ENCODE measurements at regions not wholly inside any gene's neighbourhood (a gene's known extent, or its start where the extent isn't known, plus 50 kb on each side); places are given as distances from the start of the nearest gene placed in this dataset.

DNA sequence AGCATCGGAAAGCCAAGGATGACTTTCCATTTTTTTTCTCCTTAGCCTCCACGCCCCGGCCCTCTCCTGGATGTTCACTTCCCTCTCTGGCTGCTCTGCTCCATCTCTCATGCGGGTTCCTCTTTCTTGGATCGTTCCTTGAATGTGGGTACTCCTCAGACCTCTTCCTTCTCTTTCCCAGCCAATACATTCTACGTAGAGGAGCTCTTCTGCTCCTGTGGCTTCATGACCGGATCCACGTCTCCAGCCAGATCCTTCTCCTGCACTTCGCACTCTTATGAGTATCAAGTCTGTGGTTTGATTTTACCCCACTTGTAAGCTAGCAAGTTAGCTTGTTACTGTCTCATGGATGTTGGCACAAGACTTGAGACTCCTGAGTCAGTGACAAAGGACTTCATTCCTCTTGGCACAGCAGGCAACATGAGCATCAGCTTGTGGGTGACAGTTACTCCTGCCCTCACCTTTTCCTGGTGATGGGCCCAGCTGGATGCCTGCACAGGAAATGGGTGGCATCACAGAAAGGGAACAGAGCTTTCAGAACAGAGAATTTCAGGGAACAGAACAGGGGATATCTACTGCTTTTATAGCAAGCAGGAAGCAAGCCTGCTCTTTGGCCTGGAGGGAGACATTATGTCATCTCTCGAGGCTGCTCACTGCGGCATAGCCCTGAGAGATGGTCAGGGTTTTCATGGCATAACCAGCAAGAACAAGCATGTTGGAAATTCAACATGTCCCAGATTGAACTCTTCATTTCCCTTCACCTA is 100.1 kb upstream of the KIF26B start:
- H3K27me3 Mint-ChIP-seq (ENCODE audit: low read depth) = no peaks in the 10 kb centered on the region
- no peaks in the 10 kb centered on the region for H3K4me1 Mint-ChIP-seq
- no peak overlapping the region for H3K4me3 Mint-ChIP-seq
- no peaks in the 10 kb centered on the region for H3K9me3 Mint-ChIP-seq
- H3K36me3 Mint-ChIP-seq (ENCODE audit: low read depth) = peaks cover 28% of the 10 kb centered on the region
- TF ChIP-seq, protein P1, sequence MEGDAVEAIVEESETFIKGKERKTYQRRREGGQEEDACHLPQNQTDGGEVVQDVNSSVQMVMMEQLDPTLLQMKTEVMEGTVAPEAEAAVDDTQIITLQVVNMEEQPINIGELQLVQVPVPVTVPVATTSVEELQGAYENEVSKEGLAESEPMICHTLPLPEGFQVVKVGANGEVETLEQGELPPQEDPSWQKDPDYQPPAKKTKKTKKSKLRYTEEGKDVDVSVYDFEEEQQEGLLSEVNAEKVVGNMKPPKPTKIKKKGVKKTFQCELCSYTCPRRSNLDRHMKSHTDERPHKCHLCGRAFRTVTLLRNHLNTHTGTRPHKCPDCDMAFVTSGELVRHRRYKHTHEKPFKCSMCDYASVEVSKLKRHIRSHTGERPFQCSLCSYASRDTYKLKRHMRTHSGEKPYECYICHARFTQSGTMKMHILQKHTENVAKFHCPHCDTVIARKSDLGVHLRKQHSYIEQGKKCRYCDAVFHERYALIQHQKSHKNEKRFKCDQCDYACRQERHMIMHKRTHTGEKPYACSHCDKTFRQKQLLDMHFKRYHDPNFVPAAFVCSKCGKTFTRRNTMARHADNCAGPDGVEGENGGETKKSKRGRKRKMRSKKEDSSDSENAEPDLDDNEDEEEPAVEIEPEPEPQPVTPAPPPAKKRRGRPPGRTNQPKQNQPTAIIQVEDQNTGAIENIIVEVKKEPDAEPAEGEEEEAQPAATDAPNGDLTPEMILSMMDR (IDR thresholded peaks at IDR 0.05; ENCODE audit: unreplicated experiment in 3 of 3) = no peak
- H3K27ac Mint-ChIP-seq = no peak overlapping the region

DNA sequence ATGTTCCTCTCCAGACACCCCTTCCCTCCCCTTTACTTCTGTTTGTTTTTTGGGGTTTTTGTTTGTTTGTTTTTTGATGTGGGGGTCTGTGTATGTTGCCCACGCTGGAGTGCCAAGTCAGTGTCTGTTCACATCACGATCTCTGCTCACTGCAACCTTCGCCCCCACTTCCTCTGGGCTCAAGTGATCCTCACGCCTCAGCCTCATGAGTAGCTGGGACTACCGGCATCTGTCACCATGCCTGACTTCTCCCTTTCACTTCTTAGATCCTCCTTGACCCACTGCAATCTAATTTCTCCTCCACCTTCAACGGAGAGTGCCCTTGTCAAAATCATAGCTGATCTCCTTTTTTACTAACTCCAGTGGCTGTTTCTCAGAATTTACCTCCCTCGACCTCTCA is 100.7 kb upstream of the KIF26B start:
- no peak overlapping the region for H3K27ac Mint-ChIP-seq
- H3K36me3 Mint-ChIP-seq (ENCODE audit: low read depth) = peaks cover 32% of the 10 kb centered on the region
- H3K27me3 Mint-ChIP-seq (ENCODE audit: low read depth) = no peaks in the 10 kb centered on the region
- no peaks in the 10 kb centered on the region for H3K4me1 Mint-ChIP-seq
- no peaks in the 10 kb centered on the region for H3K9me3 Mint-ChIP-seq
- TF ChIP-seq, protein P1 (IDR thresholded peaks at IDR 0.05; ENCODE audit: unreplicated experiment in 3 of 3) = no peak
- H3K4me3 Mint-ChIP-seq = no peak overlapping the region

DNA sequence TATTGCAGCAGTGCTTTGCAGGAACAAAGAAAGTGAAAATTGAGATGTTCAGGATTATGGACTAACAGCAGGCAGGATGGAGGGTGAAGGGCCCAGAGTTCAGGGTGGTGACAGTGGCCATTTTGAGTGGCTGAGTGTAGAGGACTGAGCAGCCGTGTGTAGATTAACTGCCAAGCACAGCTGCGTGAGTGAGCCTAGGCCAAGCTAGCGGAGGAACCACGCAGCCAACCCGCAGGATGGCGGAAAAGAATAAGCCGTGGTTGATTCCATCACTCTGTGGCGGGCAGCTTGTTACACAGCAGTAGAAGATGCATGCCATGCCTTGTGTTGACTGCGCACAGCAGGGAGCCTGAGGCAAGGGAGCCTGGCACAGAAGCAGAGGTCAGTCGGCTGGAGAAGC is 102.5 kb upstream of the KIF26B start:
- Mint-ChIP-seq H3K27ac (no peak overlapping the region), H3K9me3 (no peaks in the 10 kb centered on the region)

DNA sequence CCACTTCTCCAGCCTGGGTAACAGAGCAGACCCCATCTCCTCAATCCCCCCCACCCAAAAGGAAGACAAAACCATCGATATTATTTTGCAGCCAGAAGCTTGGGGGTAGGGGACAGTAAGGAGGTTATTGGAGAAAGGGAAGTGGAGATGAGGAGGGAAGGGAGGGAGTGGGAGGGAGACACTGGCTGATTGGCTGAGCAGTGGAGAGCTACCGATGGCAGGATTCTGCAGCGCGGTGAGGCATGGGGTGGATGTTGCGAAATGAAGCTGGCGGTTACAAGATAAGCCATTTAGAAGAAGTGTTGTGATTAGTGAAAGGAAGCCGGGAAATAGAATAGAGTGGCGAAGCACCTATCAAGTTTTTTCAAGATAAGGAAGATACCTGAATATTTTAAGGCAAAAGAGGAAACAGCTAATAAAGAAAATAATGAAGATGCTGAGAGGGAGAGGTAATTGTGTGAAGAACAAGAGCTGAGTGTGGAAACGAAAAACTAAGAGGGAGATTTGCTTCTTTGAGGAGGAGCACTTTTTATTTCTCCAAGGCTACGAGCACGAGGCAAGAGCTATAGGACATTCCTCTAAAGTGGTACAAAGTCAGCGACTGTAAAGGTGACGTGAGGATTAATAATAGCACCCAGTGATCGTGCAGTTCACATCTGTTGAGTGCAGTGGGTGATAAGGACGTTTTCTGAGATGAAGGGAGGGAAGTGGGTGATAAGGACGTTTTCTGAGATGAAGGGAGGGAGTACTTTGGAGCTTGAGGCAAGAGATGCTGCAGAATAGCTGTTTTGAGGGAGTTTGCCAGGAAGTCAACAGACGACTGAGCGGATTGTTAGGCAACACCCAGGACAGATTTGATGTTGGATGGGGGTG is 103.2 kb upstream of the KIF26B start:
- Mint-ChIP-seq H3K9me3 (no peaks in the 10 kb centered on the region), H3K4me1 (no peaks in the 10 kb centered on the region), H3K36me3 (ENCODE audit: low read depth) (peaks cover 32% of the 10 kb centered on the region), H3K27me3 (ENCODE audit: low read depth) (no peaks in the 10 kb centered on the region), H3K27ac (no peak overlapping the region), H3K4me3 (no peak overlapping the region)
- TF ChIP-seq, protein P1 (IDR thresholded peaks at IDR 0.05; ENCODE audit: unreplicated experiment in 3 of 3) = no peak

More for the DNA sequence above, 102.5 kb upstream of the KIF26B start:
- no peaks in the 10 kb centered on the region for H3K4me1 Mint-ChIP-seq
- H3K36me3 Mint-ChIP-seq (ENCODE audit: low read depth) = peaks cover 32% of the 10 kb centered on the region
- no peaks in the 10 kb centered on the region for H3K27me3 Mint-ChIP-seq (ENCODE audit: low read depth)
- TF ChIP-seq, protein P1 (IDR thresholded peaks at IDR 0.05; ENCODE audit: unreplicated experiment in 3 of 3) = no peak
- H3K4me3 Mint-ChIP-seq = no peak overlapping the region

DNA sequence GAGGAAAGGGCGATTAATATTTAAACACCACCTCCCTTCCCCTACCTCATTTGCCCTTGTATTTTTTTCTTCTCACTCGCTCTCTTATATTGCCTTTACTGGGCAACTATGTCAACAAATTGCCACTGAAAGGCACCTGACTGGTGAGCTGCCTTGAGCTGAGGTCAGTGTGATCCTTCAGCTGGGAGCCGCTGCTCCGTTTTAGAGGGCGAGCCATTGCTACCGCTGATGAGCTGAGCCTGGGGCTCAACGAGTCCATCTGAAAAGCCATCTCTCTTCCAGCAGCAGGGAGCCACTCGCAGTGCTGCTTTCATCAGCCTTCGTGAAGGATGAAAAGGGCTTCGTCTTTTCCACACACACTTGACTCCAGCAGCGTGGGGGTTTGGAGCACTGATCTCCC is 108.0 kb upstream of the KIF26B start:
- peak overlapping the region in 1 of 3 experiments; percentile 55 for H3K27ac Mint-ChIP-seq

More for the DNA sequence above, 108.0 kb upstream of the KIF26B start:
- peaks cover 5% of the 10 kb centered on the region for H3K36me3 Mint-ChIP-seq (ENCODE audit: low read depth)
- no peak overlapping the region for H3K4me3 Mint-ChIP-seq
- H3K27me3 Mint-ChIP-seq (ENCODE audit: low read depth) = no peaks in the 10 kb centered on the region
- H3K4me1 Mint-ChIP-seq = no peaks in the 10 kb centered on the region
- H3K9me3 Mint-ChIP-seq = no peaks in the 10 kb centered on the region
- TF ChIP-seq, protein P1 (IDR thresholded peaks at IDR 0.05; ENCODE audit: unreplicated experiment in 3 of 3) = no peak

All from nephron (organoid).